NCI-H1436 (cell line): ENCODE measurements at regions not wholly inside any gene's neighbourhood (a gene's known extent, or its start where the extent isn't known, plus 50 kb on each side); places are given as distances from the start of the nearest gene placed in this dataset.
"Not testable (repeated sequence)": the region's sequence is repeated elsewhere in the genome, so short reads cannot be mapped to it uniquely, and the experiment has no call there.

Experiments
- DNase-seq: peaks from one replicate; lab custom pipeline; 2025; lab: John Stamatoyannopoulos, UW

GRCh38 chr13:43946281-43946680 lies 66.6 kb downstream of the LACC1 start:
- no peak for DNase-seq

- DNase-seq = no peak
Observed at GRCh38 chr13:43947897-43948458, 68.3 kb downstream of the LACC1 start.

GRCh38 chr13:43953370-43953769 lies 73.7 kb downstream of the LACC1 start:
- DNase-seq = no peak

- DNase-seq = not testable (repeated sequence)
Observed at GRCh38 chr13:43956975-43957374, 77.3 kb downstream of the LACC1 start.

- DNase-seq = no peak
Observed at GRCh38 chr13:43959291-43959690, 79.6 kb downstream of the LACC1 start.

GRCh38 chr13:43961909-43962308 lies 82.2 kb downstream of the LACC1 start:
- DNase-seq = no peak

GRCh38 chr13:43963726-43964125 lies 84.0 kb downstream of the LACC1 start:
- no peak for DNase-seq

- DNase-seq = no peak
Observed at GRCh38 chr13:43964698-43965458, 85.2 kb downstream of the LACC1 start.

GRCh38 chr13:43965459-43965845 lies 85.7 kb downstream of the LACC1 start:
- DNase-seq = no peak

GRCh38 chr13:43968251-43968942 lies 88.7 kb downstream of the LACC1 start:
- not testable (repeated sequence) for DNase-seq

- DNase-seq = not testable (repeated sequence)
Observed at GRCh38 chr13:43968943-43969690, 89.4 kb downstream of the LACC1 start.

GRCh38 chr13:43969919-43970318 lies 90.2 kb downstream of the LACC1 start:
- DNase-seq = not testable (repeated sequence)

GRCh38 chr13:43970520-43971242 lies 91.0 kb downstream of the LACC1 start:
- not testable (repeated sequence) for DNase-seq

- not testable (repeated sequence) for DNase-seq
Observed at GRCh38 chr13:43971324-43971723, 91.6 kb downstream of the LACC1 start.

GRCh38 chr13:43977911-43978310 lies 98.2 kb downstream of the LACC1 start:
- no peak for DNase-seq

- no peak for DNase-seq
Observed at GRCh38 chr13:43978688-43979087, 99.0 kb downstream of the LACC1 start.

GRCh38 chr13:43979492-43979891 lies 99.8 kb downstream of the LACC1 start:
- no peak for DNase-seq

GRCh38 chr13:43980587-43980986 lies 100.9 kb downstream of the LACC1 start:
- DNase-seq = no peak

- DNase-seq = no peak
Observed at GRCh38 chr13:43981091-43981490, 101.4 kb downstream of the LACC1 start.

GRCh38 chr13:43981512-43982301 lies 102.0 kb downstream of the LACC1 start:
- no peak for DNase-seq

- DNase-seq = no peak
Observed at GRCh38 chr13:43983373-43983772, 103.7 kb downstream of the LACC1 start.
